ENCODE measurements at regions not wholly inside any gene's neighbourhood (a gene's known extent, or its start where the extent isn't known, plus 50 kb on each side); places are given as distances from the start of the nearest gene placed in this dataset.

DNA sequence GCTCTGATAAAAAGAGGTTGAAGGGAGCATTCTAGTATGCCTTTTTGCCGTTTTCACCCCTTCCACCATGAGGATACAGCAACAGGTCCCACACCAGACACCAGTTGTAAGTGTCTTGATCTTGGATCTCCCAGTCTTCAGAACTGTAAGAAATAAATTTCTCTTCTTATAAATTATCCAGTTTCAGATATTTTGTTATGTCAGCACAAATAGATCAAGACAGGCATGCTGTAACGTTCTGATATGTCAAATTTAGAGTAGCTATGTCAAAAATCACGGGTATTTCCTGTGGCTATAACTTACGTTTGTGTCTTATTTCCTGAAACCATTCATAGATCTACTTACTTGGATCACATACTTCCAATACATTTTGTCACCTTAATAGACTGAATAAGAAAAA, 55.9 kb upstream of the CD83 start:
- no peak for TF ChIP-seq POLR2A (IDR thresholded peaks at IDR 0.05; ENCODE audit: low read depth, low read length)
- no peak for TF ChIP-seq SPI1 (IDR thresholded peaks at IDR 0.05; ENCODE audit: low read depth, low read length)
- TF ChIP-seq POU2F2 (IDR thresholded peaks at IDR 0.05; ENCODE audit: low read depth, low read length): no peak
- TF ChIP-seq PAX5 (IDR thresholded peaks at IDR 0.05; ENCODE audit: insufficient read depth, low read length, severe bottlenecking): no peak
- no peak for TF ChIP-seq POLR2AphosphoS5 (IDR thresholded peaks at IDR 0.05; ENCODE audit: low read depth, low read length)
- TF ChIP-seq TAF1 (IDR thresholded peaks at IDR 0.05; ENCODE audit: low read depth, low read length): no peak
- DNase-seq (ENCODE audit: insufficient read length, low spot score) (no peak), FAIRE-seq (no peak)

DNA sequence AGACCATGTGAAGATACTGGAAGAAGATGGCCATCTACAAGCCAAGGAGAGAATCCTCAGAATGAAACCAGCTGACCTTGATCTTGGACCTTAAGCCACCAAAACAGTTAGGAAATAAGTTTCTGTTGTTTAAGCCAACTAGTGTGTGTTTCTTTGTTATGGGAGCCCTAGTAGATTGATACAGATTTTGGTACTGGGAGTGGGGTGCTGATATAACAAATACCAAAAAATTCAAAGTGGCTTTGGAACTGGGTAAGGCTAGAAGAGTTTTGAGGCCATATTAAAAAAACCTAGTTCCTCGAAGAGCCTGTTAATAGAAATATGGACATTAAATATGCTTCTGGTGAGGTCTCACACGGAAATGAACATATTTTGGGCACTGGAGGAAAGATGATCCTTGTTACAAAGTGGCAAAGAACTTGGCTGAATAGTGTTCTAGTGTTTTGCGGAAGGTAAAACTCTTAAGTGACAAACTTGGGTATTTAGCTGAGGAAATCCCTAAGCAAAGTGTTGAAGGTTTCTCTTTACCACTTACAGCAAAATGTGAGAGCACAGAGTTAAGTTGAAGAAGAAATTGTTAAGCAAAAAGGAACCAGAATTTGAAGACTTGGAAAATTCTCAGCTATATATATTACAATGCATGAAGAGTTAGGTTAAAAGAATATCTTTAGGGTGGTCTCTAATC, 55.1 kb upstream of the CD83 start:
- DNase-seq (ENCODE audit: insufficient read length, low spot score) (no peak), FAIRE-seq (no peak)
- TF ChIP-seq POU2F2 (IDR thresholded peaks at IDR 0.05; ENCODE audit: low read depth, low read length): no peak
- TF ChIP-seq SPI1 (IDR thresholded peaks at IDR 0.05; ENCODE audit: low read depth, low read length): no peak
- no peak for TF ChIP-seq POLR2A (IDR thresholded peaks at IDR 0.05; ENCODE audit: low read depth, low read length)
- no peak for TF ChIP-seq PAX5 (IDR thresholded peaks at IDR 0.05; ENCODE audit: insufficient read depth, low read length, severe bottlenecking)
- no peak for TF ChIP-seq TAF1 (IDR thresholded peaks at IDR 0.05; ENCODE audit: low read depth, low read length)
- no peak for TF ChIP-seq POLR2AphosphoS5 (IDR thresholded peaks at IDR 0.05; ENCODE audit: low read depth, low read length)

DNA sequence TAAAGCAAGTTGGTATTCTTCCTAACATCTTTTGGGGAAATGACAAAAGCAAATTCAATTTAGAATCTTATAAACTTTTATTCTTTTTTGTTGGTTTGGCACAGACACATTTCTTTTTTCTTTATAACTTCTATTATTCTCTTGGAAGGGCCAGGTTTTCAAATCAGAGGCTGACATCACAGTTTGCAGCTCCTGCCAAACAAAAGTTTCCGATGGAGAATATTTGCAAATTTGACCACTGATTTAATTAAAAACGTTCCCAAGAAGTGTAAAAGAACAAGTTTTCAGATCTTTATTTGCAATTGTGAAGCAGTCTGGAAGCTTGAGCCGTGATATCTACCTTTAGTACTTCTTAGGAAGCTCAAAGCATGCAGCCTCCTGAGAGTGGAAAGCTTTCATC, 53.8 kb upstream of the CD83 start:
- TF ChIP-seq PAX5 (IDR thresholded peaks at IDR 0.05; ENCODE audit: insufficient read depth, low read length, severe bottlenecking) (no peak), SPI1 (IDR thresholded peaks at IDR 0.05; ENCODE audit: low read depth, low read length) (no peak), POU2F2 (IDR thresholded peaks at IDR 0.05; ENCODE audit: low read depth, low read length) (no peak), POLR2AphosphoS5 (IDR thresholded peaks at IDR 0.05; ENCODE audit: low read depth, low read length) (no peak), POLR2A (IDR thresholded peaks at IDR 0.05; ENCODE audit: low read depth, low read length) (no peak), TAF1 (IDR thresholded peaks at IDR 0.05; ENCODE audit: low read depth, low read length) (no peak)
- DNase-seq (ENCODE audit: insufficient read length, low spot score) (no peak), FAIRE-seq (no peak)

DNA sequence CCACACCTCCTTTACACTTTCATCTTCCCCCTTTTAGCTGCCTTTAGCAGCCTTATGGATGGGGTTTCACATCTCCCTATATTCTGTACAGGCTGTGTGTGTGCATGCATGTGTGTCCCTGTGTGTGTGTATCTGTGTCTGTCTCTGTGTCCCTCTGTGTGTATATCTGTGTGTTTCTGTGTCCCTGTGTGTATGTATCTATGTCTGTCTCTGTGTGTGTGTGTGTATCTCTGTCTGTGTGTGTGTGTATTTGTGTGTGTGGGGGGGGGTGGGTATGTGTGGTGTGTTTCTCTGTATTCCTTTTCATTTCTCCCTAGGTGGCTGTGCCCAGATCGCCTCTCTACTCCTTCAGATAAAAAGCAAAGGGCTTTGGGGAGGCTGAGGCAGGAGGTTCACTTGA, 52.2 kb upstream of the CD83 start:
- FAIRE-seq (no peak), DNase-seq (ENCODE audit: insufficient read length, low spot score) (no peak)
- TF ChIP-seq PAX5 (IDR thresholded peaks at IDR 0.05; ENCODE audit: insufficient read depth, low read length, severe bottlenecking): no peak
- TF ChIP-seq SPI1 (IDR thresholded peaks at IDR 0.05; ENCODE audit: low read depth, low read length): no peak
- no peak for TF ChIP-seq TAF1 (IDR thresholded peaks at IDR 0.05; ENCODE audit: low read depth, low read length)
- TF ChIP-seq POU2F2 (IDR thresholded peaks at IDR 0.05; ENCODE audit: low read depth, low read length): no peak

DNA sequence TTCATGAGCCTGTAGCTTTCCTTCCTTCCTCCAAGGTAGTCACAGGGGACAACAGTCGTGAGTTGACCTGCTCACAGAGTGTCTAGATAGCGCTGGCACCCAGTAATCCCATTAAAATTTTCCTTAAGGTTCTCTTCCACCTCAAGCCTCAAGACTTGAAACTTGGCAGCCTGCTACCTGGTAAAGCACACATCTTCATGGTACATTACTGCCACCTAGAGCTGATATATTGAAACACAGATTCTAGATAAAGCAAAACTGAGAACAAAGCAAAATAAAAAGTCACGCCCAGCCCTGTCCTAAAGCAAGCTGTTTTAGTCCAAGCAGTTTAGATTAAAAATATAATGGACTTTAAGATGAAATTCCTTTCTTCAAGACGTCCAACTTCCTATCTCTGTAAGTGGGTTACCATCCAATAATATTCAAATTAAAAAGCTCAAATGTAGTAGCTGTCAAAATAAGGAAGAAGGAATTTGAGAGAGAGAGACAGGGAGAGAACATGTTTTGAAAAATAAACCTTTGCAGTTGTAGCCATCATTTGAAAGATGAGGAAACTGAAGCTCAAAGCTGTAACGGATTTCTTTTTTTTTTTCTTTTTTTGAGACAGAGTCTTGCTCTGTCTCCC, 50.7 kb upstream of the CD83 start:
- DNase-seq (ENCODE audit: insufficient read length, low spot score) (peak; percentile 37), FAIRE-seq (peak; percentile 88)
- TF ChIP-seq POU2F2 (IDR thresholded peaks at IDR 0.05; ENCODE audit: low read depth, low read length) (no peak), POLR2AphosphoS5 (IDR thresholded peaks at IDR 0.05; ENCODE audit: low read depth, low read length) (no peak), PAX5 (IDR thresholded peaks at IDR 0.05; ENCODE audit: insufficient read depth, low read length, severe bottlenecking) (no peak), POLR2A (IDR thresholded peaks at IDR 0.05; ENCODE audit: low read depth, low read length) (no peak)

DNA sequence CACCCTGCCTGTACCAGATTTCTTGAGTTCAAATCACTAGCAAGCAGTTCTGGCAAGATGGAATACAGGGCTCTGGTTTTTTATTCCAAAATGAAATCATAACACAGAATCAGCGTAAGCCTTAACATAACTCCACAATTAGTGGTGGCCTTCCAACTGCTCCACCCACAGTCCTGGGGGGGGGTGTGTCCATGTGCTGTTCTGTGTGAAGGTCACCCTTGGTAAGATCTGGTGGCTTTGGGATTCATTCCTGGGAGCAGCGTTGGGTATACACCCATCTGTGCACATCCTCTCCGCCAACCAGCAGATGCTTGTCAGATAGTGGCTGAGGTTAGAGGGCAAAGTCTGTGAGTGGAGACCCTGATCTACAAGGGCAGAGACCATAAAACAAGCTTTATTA, 49.9 kb upstream of the CD83 start:
- FAIRE-seq (no peak), DNase-seq (ENCODE audit: insufficient read length, low spot score) (no peak)
- TF ChIP-seq TAF1 (IDR thresholded peaks at IDR 0.05; ENCODE audit: low read depth, low read length): no peak
- no peak for TF ChIP-seq POLR2A (IDR thresholded peaks at IDR 0.05; ENCODE audit: low read depth, low read length)
- TF ChIP-seq PAX5 (IDR thresholded peaks at IDR 0.05; ENCODE audit: insufficient read depth, low read length, severe bottlenecking): no peak
- no peak for TF ChIP-seq SPI1 (IDR thresholded peaks at IDR 0.05; ENCODE audit: low read depth, low read length)
- no peak for TF ChIP-seq POLR2AphosphoS5 (IDR thresholded peaks at IDR 0.05; ENCODE audit: low read depth, low read length)
- TF ChIP-seq POU2F2 (IDR thresholded peaks at IDR 0.05; ENCODE audit: low read depth, low read length): no peak
